ENCODE measurements at regions not wholly inside any gene's neighbourhood (a gene's known extent, or its start where the extent isn't known, plus 50 kb on each side); places are given as distances from the start of the nearest gene placed in this dataset.

GRCh38 chr4:104941661-104942062 lies 205.0 kb upstream of the TET2 start (continued):
- TF ChIP-seq, protein P1, sequence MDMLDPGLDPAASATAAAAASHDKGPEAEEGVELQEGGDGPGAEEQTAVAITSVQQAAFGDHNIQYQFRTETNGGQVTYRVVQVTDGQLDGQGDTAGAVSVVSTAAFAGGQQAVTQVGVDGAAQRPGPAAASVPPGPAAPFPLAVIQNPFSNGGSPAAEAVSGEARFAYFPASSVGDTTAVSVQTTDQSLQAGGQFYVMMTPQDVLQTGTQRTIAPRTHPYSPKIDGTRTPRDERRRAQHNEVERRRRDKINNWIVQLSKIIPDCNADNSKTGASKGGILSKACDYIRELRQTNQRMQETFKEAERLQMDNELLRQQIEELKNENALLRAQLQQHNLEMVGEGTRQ (IDR thresholded peaks at IDR 0.05; ENCODE audit: borderline replicate concordance, low read depth, low read length), result no peak
- TF ChIP-seq, protein P2, sequence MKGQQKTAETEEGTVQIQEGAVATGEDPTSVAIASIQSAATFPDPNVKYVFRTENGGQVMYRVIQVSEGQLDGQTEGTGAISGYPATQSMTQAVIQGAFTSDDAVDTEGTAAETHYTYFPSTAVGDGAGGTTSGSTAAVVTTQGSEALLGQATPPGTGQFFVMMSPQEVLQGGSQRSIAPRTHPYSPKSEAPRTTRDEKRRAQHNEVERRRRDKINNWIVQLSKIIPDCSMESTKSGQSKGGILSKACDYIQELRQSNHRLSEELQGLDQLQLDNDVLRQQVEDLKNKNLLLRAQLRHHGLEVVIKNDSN (IDR thresholded peaks at IDR 0.05; ENCODE audit: borderline replicate concordance, extremely low read length, insufficient read depth, low read depth, low read length), result no peak
- no peak for TF ChIP-seq ESRRA (IDR thresholded peaks at IDR 0.05; ENCODE audit: low read length)
- no peak for TF ChIP-seq PAX8 (IDR thresholded peaks at IDR 0.05)
- TF ChIP-seq IKZF1 (conservative IDR thresholded peaks at IDR 0.05), result no peak
- TF ChIP-seq IRF3 (IDR thresholded peaks at IDR 0.05), result no peak
- no peak for TF ChIP-seq TARDBP (IDR thresholded peaks at IDR 0.05; ENCODE audit: borderline replicate concordance)
- no peak for TF ChIP-seq MYC (IDR thresholded peaks at IDR 0.05; ENCODE audit: insufficient read depth, insufficient read length, insufficient replicate concordance, low read length, severe bottlenecking)
- TF ChIP-seq CEBPZ (IDR thresholded peaks at IDR 0.05; ENCODE audit: low read depth, low read length), result no peak
- no peak for TF ChIP-seq MTA3 (IDR thresholded peaks at IDR 0.05; ENCODE audit: borderline replicate concordance, low read length)
- no peak for TF ChIP-seq HCFC1 (IDR thresholded peaks at IDR 0.05; ENCODE audit: low read length)
- TF ChIP-seq EED (IDR thresholded peaks at IDR 0.05; ENCODE audit: low read depth), result no peak
- TF ChIP-seq KAT2A (conservative IDR thresholded peaks at IDR 0.05; ENCODE audit: control insufficient read depth, low read depth, low read length), result no peak
- no peak for TF ChIP-seq NFYA (IDR thresholded peaks at IDR 0.05; ENCODE audit: borderline replicate concordance, low read depth, low read length)
- no peak for TF ChIP-seq RB1 (IDR thresholded peaks at IDR 0.05; ENCODE audit: borderline replicate concordance)
- no peak for TF ChIP-seq GATAD2B (conservative IDR thresholded peaks at IDR 0.05; ENCODE audit: low read depth)
- TF ChIP-seq BCL11A (IDR thresholded peaks at IDR 0.05; ENCODE audit: low read depth, low read length), result no peak
- TF ChIP-seq SREBF2 (IDR thresholded peaks at IDR 0.05; ENCODE audit: low read length), result no peak
- no peak for TF ChIP-seq POU2F2 (IDR thresholded peaks at IDR 0.05; ENCODE audit: borderline replicate concordance, low read depth, low read length)
- TF ChIP-seq EP300 (IDR thresholded peaks at IDR 0.05; ENCODE audit: borderline replicate concordance in 1 of 2, control insufficient read depth in 1 of 2, low read depth in 2 of 2, low read length in 2 of 2), result 0 out of 4 replicates have a peak, but pooled peaks of 1 of the 2 experiments have one; percentile 28
- no peak for TF ChIP-seq IKZF2 (IDR thresholded peaks at IDR 0.05)
- TF ChIP-seq, protein P3, sequence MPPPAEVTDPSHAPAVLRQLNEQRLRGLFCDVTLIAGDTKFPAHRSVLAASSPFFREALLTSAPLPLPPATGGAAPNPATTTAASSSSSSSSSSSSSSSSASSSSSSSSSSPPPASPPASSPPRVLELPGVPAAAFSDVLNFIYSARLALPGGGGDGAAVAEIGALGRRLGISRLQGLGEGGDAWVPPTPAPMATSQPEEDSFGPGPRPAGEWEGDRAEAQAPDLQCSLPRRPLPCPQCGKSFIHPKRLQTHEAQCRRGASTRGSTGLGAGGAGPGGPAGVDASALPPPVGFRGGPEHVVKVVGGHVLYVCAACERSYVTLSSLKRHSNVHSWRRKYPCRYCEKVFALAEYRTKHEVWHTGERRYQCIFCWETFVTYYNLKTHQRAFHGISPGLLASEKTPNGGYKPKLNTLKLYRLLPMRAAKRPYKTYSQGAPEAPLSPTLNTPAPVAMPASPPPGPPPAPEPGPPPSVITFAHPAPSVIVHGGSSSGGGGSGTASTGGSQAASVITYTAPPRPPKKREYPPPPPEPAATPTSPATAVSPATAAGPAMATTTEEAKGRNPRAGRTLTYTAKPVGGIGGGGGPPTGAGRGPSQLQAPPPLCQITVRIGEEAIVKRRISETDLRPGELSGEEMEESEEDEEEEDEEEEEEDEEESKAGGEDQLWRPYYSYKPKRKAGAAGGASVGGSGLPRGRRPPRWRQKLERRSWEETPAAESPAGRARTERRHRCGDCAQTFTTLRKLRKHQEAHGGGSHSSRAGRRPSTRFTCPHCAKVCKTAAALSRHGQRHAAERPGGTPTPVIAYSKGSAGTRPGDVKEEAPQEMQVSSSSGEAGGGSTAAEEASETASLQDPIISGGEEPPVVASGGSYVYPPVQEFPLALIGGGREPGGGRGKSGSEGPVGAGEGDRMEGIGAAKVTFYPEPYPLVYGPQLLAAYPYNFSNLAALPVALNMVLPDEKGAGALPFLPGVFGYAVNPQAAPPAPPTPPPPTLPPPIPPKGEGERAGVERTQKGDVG (CRISPR knock-in tag; IDR thresholded peaks at IDR 0.05), result no peak
- no peak for TF ChIP-seq SP1 (IDR thresholded peaks at IDR 0.05; ENCODE audit: low read depth, low read length)

Data from GM12878 (cell line).